Activated CD4-positive, CD25-positive, alpha-beta regulatory T cell treated with anti-CD3 and anti-CD28 coated beads, Interleukin-2, amount 50 U/mL, for 24 hours (primary cell): ENCODE measurements at regions not wholly inside any gene's neighbourhood (a gene's known extent, or its start where the extent isn't known, plus 50 kb on each side); places are given as distances from the start of the nearest gene placed in this dataset.

Source experiments
- ATAC-seq, 2 donors: fragments of 150-1000 bp; cut with Tn5 transposase; one replicate each; pipeline ENCODE4 v1.10.0; 2021; ENCODE audit warnings: mild to moderate bottlenecking in 1 of 2, moderate library complexity in 1 of 2

- no peak for ATAC-seq
Measured at GRCh38 chr2:190810981-190811587, 69.5 kb upstream of the GLS start.

DNA sequence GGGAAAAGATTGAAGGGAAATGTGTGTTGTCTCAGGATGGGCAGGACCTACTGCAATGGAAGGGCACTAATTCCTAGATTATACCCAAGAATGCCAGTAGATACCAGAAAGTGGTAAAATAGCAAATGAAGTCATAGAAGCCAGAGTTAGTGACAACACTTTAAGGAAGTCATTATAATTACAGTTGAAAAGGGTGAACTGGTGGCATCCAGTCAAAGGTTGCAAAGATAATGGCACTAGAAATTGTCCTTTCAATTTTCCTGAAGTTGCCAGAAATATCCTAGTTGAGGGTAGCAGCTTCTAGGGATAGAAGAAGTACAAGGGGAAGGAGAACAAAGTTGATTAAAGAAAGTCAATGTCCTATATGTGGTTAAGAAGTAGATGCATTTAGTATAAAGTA lies 68.8 kb upstream of the GLS start:
- no peak for ATAC-seq

DNA sequence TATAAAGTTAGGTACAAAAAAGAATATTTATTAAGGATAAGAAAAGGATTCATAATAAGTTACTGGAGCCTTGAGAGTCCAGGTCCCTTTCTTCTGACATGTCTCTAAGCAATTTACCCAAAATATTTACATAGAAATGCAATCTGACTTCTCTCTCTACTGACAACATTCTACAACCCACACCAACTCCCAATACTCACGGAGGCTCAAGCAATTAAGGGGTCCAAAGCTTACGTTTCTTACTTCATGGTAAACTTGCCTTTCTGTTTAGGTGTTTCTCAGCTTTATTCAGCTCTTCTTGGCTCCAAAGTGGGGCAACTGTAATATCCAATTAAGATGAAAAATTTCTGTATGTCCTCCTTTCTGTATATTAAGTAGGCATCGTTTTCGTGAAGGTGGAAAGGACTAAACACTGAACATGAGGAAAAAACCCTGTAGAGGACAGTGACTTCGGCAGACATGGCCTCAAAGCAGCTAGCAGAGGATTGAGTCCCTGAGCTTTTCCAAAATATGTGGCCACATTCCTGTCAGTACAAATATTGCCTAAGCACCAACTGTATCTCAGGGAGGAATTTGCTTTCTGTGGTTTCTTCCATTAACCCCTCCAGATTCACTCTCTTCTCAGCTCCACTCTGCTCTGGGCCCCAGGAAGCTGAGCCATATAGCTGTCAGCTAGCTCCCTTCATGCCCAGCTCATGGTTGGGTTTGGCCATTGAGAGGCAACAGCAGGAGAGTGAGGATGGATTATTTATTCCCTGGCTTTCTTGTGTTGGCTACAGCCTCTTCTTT lies 67.9 kb upstream of the GLS start:
- ATAC-seq, result no peak

DNA sequence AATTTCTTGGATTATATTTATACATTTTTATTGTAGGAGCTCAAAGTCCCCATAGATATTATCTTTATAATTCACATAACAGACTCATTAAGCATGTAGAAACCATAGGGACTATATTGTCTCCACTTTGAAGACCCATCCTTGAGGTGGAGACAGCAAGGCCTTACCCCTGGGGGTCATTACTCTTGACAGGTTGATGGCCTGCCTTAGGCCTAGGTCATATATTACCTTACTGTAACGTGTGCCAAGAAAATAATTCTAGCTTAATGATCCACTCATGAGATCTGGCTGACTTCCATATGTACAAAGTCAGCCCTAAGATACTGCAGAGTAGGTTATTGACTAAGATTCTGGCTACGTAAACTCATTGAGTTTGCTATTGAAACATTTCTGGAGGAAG lies 65.4 kb upstream of the GLS start:
- ATAC-seq, result no peak

DNA sequence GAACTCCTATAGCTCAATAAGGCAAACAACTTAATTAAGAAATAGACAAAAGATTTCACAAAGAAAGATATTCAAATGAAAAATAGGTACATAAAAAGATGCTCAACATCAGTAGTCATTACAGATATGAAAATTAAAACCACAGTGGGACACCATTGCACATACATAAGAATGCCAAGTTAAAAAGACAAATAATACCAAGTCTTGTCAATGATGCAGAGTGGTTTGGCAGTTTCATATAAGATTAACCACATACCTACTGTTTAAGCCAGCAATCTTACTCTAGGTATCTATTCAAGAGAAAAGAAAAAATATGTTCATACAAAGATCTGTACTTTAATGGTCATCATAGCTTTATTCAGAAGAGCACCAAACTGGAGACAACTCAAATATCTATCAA lies 63.5 kb upstream of the GLS start:
- ATAC-seq, result peak in 1 of 2 donors; percentile 10

- no peak for ATAC-seq
Measured at GRCh38 chr2:190819840-190820301, 60.8 kb upstream of the GLS start.

DNA sequence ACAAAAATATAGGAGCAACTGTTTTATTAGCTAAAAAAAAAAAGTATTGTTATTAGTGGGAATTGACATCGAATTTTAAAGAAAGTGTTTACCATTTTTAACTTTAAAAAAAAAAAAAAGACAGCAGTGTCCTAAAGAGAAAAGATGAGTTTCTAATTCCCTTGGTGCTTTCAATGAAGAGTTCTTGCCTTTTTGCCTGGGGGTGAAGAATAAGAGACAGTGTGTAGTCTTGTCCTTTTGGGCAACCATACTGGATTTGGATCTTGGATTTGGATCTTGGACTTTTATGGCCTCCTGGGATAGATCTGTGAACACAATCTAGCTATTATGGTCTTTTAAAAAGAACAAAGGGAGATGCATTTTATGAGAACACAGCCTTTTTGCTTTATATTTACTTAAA lies 60.2 kb upstream of the GLS start:
- no peak for ATAC-seq

- ATAC-seq, result no peak
Measured at GRCh38 chr2:190822043-190822442, 58.6 kb upstream of the GLS start.

DNA sequence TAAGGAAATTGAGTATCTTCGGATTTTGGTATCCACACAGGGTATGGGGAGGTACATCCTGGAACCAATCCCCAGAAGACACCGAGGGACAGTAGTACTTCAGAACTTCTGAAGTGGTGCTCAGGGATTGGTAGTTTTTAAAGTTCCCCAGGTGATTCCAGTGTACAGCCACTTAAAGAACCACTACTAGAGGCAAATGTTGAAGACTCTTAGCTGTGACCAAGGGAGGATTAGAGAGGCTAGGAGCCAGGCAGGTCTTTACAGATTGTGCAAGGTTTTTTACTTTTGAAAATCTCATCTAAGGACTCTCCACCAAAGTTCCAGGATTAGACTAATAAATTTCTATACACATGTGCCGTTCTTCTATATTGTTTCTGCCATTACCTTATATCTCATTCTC lies 52.9 kb upstream of the GLS start:
- ATAC-seq, result no peak

GRCh38 chr2:190829642-190830041 lies 51.0 kb upstream of the GLS start:
- no peak for ATAC-seq
